ENCODE measurements at regions not wholly inside any gene's neighbourhood (a gene's known extent, or its start where the extent isn't known, plus 50 kb on each side); places are given as distances from the start of the nearest gene placed in this dataset.

DNA sequence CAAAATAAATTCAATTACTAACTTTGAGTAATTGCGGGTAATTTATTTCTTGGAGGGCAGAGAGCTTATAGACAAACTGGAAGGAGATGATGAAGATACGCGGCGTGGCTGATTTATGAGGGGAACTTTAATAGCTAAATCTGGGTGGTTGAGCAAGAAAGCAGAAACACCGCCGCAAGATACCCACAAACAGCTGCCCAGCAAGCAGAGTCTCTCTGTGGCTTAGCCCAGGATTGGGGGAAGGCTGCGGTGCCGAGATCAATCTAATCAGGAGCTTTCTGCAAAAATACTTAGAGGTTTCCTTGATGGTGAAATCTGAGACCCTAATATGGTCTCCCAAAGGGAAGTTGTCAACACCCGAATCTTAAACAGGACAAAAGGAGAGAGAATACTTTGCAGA, 94.9 kb upstream of the MGMT start:
- H3F3A ChIP-seq (ENCODE audit: insufficient read depth, low read length, poor library complexity, severe bottlenecking), result no peaks in the 10 kb centered on the region

DNA sequence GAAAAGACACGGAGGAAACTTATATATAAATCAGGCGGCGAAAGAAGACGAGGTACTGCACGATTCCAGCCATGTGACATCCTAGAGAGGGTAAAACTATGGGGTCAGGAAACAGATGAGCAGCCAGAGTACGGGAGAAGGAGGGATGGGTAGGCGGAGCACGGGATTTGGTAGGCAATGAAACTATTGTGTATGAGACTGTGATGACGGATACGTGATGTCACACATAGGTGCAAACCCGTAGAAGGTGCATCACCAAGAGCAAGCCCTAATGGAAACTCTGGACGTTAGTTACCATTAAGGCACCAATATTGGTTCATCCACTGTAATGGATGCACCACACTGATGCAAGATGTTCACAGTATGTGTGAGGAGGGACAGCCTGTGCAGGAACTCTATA, 93.8 kb upstream of the MGMT start:
- H3F3A ChIP-seq (ENCODE audit: insufficient read depth, low read length, poor library complexity, severe bottlenecking), result no peaks in the 10 kb centered on the region
- H3K9me2 ChIP-seq (ENCODE audit: insufficient read depth, low read length), result no peaks in the 10 kb centered on the region
- no peak overlapping the region for H3K4me2 ChIP-seq (ENCODE audit: low read length)
- H3K4me3 ChIP-seq (ENCODE audit: low read length), result no peak overlapping the region
- H3K36me3 ChIP-seq (ENCODE audit: insufficient read depth, low read length), result no peaks in the 10 kb centered on the region
- no peaks in the 10 kb centered on the region for H4K20me1 ChIP-seq (ENCODE audit: insufficient read depth)
- no peak overlapping the region for H3K9ac ChIP-seq (ENCODE audit: low read length)
- H3K27ac ChIP-seq (ENCODE audit: low read length), result no peak overlapping the region
- H3K27me3 ChIP-seq (ENCODE audit: insufficient read depth, low read depth, low read length), result no peaks in the 10 kb centered on the region
- no peaks in the 10 kb centered on the region for H3K79me2 ChIP-seq (replicated peaks; ENCODE audit: insufficient read depth, low read length)
- H2AFZ ChIP-seq (ENCODE audit: low read depth, low read length), result no peak overlapping the region
- H3K9me3 ChIP-seq (ENCODE audit: low read length), result no peaks in the 10 kb centered on the region
- TF ChIP-seq, protein P1, sequence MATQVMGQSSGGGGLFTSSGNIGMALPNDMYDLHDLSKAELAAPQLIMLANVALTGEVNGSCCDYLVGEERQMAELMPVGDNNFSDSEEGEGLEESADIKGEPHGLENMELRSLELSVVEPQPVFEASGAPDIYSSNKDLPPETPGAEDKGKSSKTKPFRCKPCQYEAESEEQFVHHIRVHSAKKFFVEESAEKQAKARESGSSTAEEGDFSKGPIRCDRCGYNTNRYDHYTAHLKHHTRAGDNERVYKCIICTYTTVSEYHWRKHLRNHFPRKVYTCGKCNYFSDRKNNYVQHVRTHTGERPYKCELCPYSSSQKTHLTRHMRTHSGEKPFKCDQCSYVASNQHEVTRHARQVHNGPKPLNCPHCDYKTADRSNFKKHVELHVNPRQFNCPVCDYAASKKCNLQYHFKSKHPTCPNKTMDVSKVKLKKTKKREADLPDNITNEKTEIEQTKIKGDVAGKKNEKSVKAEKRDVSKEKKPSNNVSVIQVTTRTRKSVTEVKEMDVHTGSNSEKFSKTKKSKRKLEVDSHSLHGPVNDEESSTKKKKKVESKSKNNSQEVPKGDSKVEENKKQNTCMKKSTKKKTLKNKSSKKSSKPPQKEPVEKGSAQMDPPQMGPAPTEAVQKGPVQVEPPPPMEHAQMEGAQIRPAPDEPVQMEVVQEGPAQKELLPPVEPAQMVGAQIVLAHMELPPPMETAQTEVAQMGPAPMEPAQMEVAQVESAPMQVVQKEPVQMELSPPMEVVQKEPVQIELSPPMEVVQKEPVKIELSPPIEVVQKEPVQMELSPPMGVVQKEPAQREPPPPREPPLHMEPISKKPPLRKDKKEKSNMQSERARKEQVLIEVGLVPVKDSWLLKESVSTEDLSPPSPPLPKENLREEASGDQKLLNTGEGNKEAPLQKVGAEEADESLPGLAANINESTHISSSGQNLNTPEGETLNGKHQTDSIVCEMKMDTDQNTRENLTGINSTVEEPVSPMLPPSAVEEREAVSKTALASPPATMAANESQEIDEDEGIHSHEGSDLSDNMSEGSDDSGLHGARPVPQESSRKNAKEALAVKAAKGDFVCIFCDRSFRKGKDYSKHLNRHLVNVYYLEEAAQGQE (IDR thresholded peaks at IDR 0.05; ENCODE audit: borderline replicate concordance), result no peak
- TF ChIP-seq EP300 (conservative IDR thresholded peaks at IDR 0.05; ENCODE audit: poor library complexity, severe bottlenecking) (no peak), POLR2AphosphoS5 (IDR thresholded peaks at IDR 0.05) (no peak), RAD21 (conservative IDR thresholded peaks at IDR 0.05) (no peak), SMC3 (conservative IDR thresholded peaks at IDR 0.05; ENCODE audit: poor library complexity) (no peak), MXI1 (conservative IDR thresholded peaks at IDR 0.05; ENCODE audit: poor library complexity, severe bottlenecking) (no peak), EZH2 (IDR thresholded peaks at IDR 0.05; ENCODE audit: borderline replicate concordance, insufficient read depth, low read length, poor library complexity, severe bottlenecking) (no peak), TAF1 (IDR thresholded peaks at IDR 0.05; ENCODE audit: low read depth) (no peak)
- TF ChIP-seq, protein P2, sequence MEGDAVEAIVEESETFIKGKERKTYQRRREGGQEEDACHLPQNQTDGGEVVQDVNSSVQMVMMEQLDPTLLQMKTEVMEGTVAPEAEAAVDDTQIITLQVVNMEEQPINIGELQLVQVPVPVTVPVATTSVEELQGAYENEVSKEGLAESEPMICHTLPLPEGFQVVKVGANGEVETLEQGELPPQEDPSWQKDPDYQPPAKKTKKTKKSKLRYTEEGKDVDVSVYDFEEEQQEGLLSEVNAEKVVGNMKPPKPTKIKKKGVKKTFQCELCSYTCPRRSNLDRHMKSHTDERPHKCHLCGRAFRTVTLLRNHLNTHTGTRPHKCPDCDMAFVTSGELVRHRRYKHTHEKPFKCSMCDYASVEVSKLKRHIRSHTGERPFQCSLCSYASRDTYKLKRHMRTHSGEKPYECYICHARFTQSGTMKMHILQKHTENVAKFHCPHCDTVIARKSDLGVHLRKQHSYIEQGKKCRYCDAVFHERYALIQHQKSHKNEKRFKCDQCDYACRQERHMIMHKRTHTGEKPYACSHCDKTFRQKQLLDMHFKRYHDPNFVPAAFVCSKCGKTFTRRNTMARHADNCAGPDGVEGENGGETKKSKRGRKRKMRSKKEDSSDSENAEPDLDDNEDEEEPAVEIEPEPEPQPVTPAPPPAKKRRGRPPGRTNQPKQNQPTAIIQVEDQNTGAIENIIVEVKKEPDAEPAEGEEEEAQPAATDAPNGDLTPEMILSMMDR (IDR thresholded peaks at IDR 0.05; ENCODE audit: poor library complexity, severe bottlenecking), result no peak

More for the DNA sequence above, 94.9 kb upstream of the MGMT start:
- no peak overlapping the region for H3K4me2 ChIP-seq (ENCODE audit: low read length)
- no peak overlapping the region for H2AFZ ChIP-seq (ENCODE audit: low read depth, low read length)
- no peaks in the 10 kb centered on the region for H3K79me2 ChIP-seq (replicated peaks; ENCODE audit: insufficient read depth, low read length)
- H3K27me3 ChIP-seq (ENCODE audit: insufficient read depth, low read depth, low read length), result no peaks in the 10 kb centered on the region
- H3K9me2 ChIP-seq (ENCODE audit: insufficient read depth, low read length), result no peaks in the 10 kb centered on the region
- H3K4me3 ChIP-seq (ENCODE audit: low read length), result no peak overlapping the region
- H3K27ac ChIP-seq (ENCODE audit: low read length), result no peak overlapping the region
- TF ChIP-seq RAD21 (conservative IDR thresholded peaks at IDR 0.05) (no peak), MXI1 (conservative IDR thresholded peaks at IDR 0.05; ENCODE audit: poor library complexity, severe bottlenecking) (no peak), EP300 (conservative IDR thresholded peaks at IDR 0.05; ENCODE audit: poor library complexity, severe bottlenecking) (no peak), TAF1 (IDR thresholded peaks at IDR 0.05; ENCODE audit: low read depth) (no peak), POLR2AphosphoS5 (IDR thresholded peaks at IDR 0.05) (no peak), EZH2 (IDR thresholded peaks at IDR 0.05; ENCODE audit: borderline replicate concordance, insufficient read depth, low read length, poor library complexity, severe bottlenecking) (no peak), SMC3 (conservative IDR thresholded peaks at IDR 0.05; ENCODE audit: poor library complexity) (no peak)
- TF ChIP-seq, protein P2 (IDR thresholded peaks at IDR 0.05; ENCODE audit: poor library complexity, severe bottlenecking), result no peak
- TF ChIP-seq, protein P1 (IDR thresholded peaks at IDR 0.05; ENCODE audit: borderline replicate concordance), result no peak
- H4K20me1 ChIP-seq (ENCODE audit: insufficient read depth), result no peaks in the 10 kb centered on the region
- H3K9me3 ChIP-seq (ENCODE audit: low read length), result no peaks in the 10 kb centered on the region
- H3K9ac ChIP-seq (ENCODE audit: low read length), result no peak overlapping the region
- no peaks in the 10 kb centered on the region for H3K36me3 ChIP-seq (ENCODE audit: insufficient read depth, low read length)
